ENCODE measurements at regions not wholly inside any gene's neighbourhood (a gene's known extent, or its start where the extent isn't known, plus 50 kb on each side); places are given as distances from the start of the nearest gene placed in this dataset.

DNA sequence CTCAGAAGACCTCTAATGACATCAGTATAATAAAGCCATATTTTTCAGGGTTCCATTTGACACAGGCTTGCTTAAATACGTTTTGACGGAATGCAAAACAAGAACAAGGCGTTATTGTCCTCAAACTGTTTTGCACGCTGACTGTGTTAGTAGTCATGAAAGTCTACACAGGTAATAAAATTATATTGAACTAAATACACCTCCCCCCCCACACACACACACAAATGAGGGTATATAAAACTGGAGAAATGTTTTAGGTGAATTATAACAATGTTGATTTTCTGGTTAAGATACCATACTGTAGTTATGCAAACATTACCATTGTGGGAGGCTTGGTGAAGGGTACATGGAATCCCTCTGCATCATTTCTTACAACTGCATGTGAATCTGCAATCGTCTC, 257.1 kb upstream of the ARRDC4 start:
- no peak for DNase-seq (ENCODE audit: low spot score)

GRCh38 chr15:97706059-97706458, 254.4 kb upstream of the ARRDC4 start:
- no peak for DNase-seq (ENCODE audit: low spot score)

DNA sequence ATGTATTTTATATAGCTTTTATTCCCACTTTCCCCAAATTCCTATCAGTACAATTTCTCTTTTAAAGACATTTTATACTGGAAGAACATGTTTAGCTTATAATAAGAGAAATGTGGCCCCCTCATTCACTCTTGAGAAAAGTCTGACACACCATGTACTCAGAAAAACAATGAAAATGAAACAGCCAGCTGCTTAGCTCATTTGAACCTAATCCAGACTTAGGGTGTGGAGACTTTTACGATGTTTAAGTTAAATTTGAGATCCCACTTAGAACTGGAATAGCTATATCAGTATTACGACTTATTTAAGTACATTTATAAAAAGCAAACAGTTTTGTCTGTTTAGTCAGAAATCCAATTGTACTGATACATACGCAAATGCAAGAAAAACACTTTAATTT, 252.3 kb upstream of the ARRDC4 start:
- no peak for DNase-seq (ENCODE audit: low spot score)

- no peak for DNase-seq (ENCODE audit: low spot score)
These were observed 248.0 kb upstream of the ARRDC4 start for GRCh38 chr15:97712530-97712929.

GRCh38 chr15:97717806-97718205, 242.7 kb upstream of the ARRDC4 start:
- DNase-seq (ENCODE audit: low spot score) = no peak

- no peak for DNase-seq (ENCODE audit: low spot score)
These were observed 242.0 kb upstream of the ARRDC4 start for GRCh38 chr15:97718509-97718908.

DNA sequence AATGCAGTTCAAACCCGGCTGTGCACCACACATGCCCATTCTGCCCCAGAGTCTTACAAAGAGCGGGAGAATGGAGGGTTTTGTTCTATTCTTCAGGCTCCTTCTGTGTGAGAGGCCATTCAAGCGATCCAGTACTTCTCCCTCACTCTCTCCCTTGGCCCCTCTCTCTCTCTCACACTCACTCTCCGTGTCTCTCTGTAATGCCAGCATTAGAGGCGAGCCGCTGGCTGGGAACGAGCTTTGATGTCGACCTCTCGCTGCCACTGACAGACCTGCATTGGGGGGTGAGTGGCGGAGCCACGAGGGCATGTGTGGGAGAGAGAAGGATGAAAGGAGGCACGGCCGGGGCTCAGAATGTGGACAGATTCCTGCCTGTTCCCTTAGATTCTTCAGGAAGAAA, 231.7 kb upstream of the ARRDC4 start:
- no peak for DNase-seq (ENCODE audit: low spot score)

DNA sequence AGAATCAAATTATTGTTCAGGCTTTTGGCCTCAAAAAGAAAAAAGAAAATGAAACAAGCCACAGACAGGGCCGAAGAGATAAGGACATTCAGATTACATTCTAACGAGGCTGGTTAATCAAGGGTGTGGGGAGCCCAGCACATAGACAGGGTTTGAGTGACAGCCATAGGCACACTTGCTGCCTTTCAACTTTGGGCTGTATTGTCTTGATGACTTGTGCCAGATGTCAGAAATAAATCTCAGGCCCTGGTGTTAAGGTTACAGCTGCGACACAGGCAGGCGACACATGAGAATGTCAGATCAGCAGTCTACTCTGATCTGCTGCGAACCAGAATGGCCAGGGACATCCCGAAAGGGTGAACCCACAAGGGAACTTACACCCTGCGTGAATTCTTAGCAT, 231.2 kb upstream of the ARRDC4 start:
- no peak for DNase-seq (ENCODE audit: low spot score)

DNA sequence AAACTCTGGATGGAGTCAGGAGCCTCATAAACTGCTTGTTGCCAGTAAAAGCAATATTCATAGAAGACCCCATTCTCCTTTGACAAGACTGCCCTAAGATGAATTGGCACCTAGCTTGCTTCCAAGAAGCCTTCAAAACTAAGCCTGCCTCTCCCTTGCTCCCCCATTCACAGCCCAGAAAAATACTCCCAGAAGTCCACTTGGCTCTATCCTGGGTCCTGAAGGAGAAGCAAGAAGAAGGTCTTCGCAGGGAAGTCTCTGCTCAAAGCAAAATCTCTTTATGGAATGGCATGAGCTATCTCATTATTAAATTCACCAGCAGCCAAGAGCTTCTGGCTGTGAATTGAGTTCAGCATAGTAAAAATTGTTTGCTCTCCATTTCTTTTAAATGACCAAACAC, 230.2 kb upstream of the ARRDC4 start:
- no peak for DNase-seq (ENCODE audit: low spot score)

DNA sequence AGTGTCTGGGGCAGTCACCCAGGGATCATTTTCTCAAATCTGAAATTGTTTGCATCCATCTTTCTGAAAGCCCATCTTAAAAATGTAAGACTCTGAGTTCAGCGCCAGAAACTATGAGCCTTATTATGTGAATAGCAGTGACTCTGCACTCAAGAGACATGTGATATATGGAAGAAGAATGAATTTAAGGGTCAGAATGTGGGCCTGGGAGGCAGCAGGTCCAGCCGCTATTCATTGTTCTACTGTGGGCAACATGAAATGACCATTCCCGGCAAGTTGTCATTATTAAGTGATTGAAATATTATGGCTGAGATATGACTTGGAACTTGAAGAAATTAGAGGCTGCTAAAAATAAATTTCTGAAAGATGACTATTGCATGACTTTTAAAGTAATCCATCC, 228.6 kb upstream of the ARRDC4 start:
- no peak for DNase-seq (ENCODE audit: low spot score)

DNA sequence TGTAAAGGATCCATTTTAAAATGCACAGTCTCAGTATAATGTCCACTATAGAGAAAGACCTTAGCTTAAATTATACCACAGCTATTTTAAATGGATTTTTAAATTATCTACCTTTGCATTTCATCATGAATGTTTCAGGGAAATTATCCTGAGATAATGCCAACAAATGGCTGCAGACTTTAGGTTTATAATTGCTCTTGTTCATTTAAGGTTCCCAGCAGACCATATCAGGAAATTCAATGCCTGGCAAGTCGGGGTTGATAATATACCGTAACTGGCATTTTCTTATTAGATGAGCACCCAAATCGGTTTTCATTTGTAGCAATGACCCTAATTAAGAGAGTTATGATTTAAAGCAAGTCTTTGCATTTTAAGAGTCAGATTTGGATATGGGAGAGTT, 227.1 kb upstream of the ARRDC4 start:
- DNase-seq (ENCODE audit: low spot score) = no peak

DNA sequence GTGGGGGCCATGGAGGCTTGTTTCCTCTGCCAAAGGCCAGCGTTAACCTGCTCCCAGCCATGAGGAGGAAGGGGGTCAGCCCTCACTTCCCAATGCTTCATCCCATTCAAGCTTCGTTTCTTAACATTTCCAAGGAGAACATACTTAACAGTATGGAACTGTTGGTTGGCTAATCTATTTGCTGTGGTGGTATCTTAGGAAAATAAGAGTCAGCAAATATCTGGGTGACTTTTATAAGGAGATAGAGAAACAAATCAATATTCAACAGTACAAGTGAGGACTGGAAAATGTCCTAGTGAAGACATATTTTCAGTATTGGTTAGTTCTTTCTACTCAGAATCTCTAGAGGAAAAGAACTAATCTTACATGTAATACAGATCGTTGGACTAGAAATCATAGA, 223.8 kb upstream of the ARRDC4 start:
- no peak for DNase-seq (ENCODE audit: low spot score)

DNA sequence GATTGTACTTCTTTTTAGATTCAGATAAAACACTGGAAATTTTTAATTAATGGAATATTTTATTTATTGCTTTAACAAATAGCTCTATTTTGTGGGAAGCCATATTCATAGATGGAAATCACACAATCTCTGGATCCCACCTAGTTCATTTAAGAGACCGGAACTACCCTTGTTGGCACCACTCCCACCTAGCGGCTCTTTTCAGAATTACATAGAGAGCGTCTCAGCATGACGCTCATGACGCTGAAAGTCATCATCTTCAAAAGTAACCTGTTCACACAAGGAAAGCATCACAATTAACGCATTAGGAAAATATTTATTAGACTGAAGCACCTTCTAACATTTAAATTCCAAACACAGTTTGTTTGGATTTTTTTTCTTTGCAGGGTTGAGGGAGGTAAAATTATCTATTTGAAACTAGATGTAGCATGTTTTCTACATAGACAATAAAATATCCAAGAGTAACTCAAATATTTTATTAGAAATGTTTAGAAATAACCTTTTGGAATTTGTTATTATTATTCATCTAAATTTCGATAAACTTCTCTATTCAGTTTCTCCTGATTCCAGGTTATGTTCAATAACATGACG, 214.9 kb upstream of the ARRDC4 start:
- DNase-seq (ENCODE audit: low spot score) = no peak

- DNase-seq (ENCODE audit: low spot score) = no peak
These were observed 213.2 kb upstream of the ARRDC4 start for GRCh38 chr15:97747342-97747741.

DNA sequence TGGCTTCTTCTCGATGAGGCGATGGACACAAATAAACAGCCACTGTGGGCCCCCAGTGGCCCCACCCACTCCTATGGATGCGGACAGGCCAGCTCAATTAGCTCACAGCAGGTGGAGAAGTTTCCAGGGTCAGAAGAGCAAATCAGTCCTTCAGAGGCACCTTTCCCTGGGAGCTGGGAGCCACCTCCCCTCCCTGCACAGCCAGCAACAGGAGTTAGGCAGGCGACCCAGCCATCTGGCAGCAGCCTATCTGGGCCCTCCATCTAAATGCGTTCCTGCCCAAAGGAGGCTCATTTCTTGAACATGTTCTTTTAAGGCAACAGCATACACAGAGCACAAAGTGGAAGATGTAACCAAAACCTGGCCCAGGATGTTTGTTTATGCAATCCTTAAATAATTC, 211.9 kb upstream of the ARRDC4 start:
- DNase-seq (ENCODE audit: low spot score) = no peak

- no peak for DNase-seq (ENCODE audit: low spot score)
These were observed 210.4 kb upstream of the ARRDC4 start for GRCh38 chr15:97750060-97750459.

DNA sequence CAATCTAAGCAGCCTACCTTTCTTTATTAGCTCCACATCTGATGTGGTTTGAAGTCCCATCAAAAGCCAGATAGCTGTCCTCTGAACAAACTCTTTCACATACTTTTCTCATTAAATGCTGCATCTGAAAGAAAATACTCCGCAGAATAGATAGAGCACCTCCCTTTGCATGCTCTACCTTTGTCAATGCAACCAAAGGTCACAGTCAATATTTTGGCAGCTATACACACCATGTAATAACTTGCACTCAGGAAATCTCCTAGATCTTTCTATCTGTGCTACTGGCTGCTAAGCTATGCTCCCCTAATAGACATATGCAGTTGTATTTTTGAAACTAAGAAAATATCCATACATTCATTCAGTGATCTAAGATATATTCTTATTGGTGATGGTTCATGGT, 204.8 kb upstream of the ARRDC4 start:
- no peak for DNase-seq (ENCODE audit: low spot score)

- DNase-seq (ENCODE audit: low spot score) = no peak
These were observed 201.1 kb upstream of the ARRDC4 start for GRCh38 chr15:97759363-97759762.

DNA sequence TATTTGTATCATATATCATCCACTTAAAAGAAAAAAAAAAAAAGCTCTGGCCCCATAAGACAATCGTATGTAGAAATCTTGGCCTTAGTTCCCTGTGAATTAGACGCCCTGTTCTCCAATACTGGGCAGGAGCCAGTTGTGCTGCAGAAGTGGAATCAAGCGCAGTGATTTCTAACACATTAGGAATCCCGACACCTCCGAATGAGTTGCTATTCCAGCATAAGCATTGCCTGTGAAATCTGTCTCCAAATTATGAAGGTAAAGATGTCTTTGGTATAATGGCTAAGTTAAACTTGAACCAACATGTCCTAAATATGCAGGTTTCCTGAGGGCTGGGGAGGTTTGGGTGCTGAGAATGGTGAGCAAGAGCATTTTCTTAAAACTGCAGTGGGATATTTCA, 199.4 kb upstream of the ARRDC4 start:
- DNase-seq (ENCODE audit: low spot score) = no peak

DNA sequence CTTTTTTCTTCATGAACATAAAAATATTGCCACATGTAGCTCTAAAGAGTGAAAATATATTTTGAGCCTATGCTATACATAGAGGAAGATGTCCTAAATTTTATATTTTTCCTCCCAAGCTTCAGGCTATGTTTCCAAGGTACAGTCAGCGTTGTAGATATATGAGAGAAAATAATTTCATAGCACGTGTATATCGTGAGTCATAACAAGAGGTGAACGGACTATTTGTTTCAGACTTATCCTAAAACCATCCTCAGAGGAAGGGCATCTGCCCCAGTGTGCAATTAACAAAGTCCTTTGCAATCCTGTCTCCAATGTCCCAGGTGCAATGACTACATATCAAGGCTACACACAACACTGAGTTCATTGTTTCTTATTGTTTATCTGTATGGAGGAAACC, 177.3 kb upstream of the ARRDC4 start:
- DNase-seq (ENCODE audit: low spot score) = no peak

GRCh38 chr15:97786741-97787140, 173.8 kb upstream of the ARRDC4 start:
- DNase-seq (ENCODE audit: low spot score) = no peak

- DNase-seq (ENCODE audit: low spot score) = no peak
These were observed 170.3 kb upstream of the ARRDC4 start for GRCh38 chr15:97790180-97790579.

DNA sequence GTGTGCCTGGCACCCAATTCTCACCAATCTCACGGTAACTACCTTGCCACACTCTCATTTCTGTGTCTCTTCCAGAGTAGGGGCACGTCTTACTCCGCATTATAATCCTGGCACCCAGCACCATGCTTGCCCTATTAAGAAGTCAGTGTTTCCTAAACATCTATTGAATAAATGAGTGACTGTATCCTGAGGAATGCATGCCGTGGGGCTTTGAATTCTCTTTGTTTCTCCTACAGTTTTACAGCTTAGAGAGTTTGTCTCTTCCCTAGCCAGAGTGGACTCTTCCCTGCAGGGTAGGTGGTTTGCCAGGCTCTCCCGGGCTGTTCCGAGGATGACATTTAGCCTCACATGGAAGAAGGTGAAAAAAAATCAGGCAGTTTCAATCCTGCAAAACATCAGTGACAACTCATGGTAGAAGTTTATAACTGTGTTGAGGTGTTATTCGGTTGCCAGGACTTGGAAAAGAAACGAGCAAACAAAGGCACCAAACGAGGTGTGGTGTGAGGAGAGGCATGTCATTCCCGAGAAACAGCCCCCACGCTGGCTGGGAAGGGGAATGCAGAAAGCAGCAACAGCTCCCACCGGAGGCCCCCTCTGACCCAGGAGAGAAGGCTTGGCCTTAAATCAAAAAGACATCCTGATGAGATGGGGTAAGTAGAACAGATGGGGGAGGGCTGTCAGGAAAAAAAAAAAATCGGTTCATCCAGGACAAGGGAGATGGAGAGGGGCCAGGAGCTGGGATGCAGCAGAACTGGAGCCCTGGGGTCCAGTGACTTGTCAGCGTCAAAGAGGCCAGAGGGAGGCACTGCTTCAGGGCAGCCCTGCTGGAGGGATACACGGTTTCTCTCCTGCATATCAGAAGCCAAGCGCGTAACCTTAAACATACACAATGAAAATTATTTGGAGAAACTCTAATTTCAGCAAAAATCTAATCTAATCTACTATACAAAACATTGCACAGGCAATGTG, 168.4 kb upstream of the ARRDC4 start:
- peak; percentile 1 for DNase-seq (ENCODE audit: low spot score)

DNA sequence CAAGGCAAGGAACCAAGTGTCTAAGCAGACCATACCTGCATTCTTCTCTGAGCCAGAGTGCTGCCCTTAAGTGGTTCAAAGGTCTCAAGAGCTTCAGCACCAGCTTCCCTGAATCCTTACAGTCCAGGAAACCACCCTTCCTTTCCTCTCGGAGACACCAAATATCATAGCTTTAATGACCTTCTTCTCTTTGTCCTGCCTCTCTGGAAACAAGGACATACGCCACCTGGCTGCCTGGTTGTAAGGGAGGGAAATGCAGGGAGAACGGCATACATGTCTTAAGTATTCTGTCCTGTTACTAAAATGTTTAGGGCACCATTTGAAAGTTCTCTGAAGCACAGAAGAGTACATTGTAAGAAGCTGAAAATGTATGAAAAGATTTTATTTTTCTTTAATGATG, 155.6 kb upstream of the ARRDC4 start:
- no peak for DNase-seq (ENCODE audit: low spot score)

All from cerebellar cortex (tissue), 1 donor.